Caco-2 (cell line): ENCODE measurements at regions not wholly inside any gene's neighbourhood (a gene's known extent, or its start where the extent isn't known, plus 50 kb on each side); places are given as distances from the start of the nearest gene placed in this dataset.

Source experiments
- BruUV-seq: library from RNA; stranded (reverse); fragments of 400-500 nt; replicated peaks from 2 replicates; lab custom pipeline; 2021; lab: Mats Ljungman, UMichigan
- CTCF ChIA-PET: fragments of 300-600 bp; sonication (Branson Sonifier 250); formaldehyde crosslinking; loops from one replicate; lab custom pipeline; 2022; ENCODE audit warnings: antibody characterized with exemption; lab: Charles Lee
- POLR2A ChIA-PET: fragments of 300-600 bp; sonication (Branson Sonifier 250); formaldehyde crosslinking; loops from one replicate; lab custom pipeline; 2022; ENCODE audit warnings: antibody characterized with exemption; lab: Charles Lee
- DNase-seq, 2 experiments: peaks; one replicate each; pipeline versions ENCODE4 v3.0.0 to v3.0.0-alpha.2; 2020 to 2022
- H3K27me3 ChIP-seq: replicated peaks from 2 replicates; pipeline ENCODE4 v1.6.0; 2011; ENCODE audit warnings: low read length; ENCODE audit not compliant: control insufficient read depth, insufficient read depth
- H3K36me3 ChIP-seq: 2 replicates; pipeline ENCODE4 v1.5.1; 2011; ENCODE audit warnings: low read length; ENCODE audit not compliant: control insufficient read depth, insufficient read depth
- H3K4me1 ChIP-seq: fragments of 250-450 bp; sonication (Bioruptor Pico); 2 replicates; pipeline ENCODE4 v1.5.1; 2020; ENCODE audit warnings: mild to moderate bottlenecking
- H3K4me3 ChIP-seq: 2 replicates; pipeline ENCODE4 v1.5.1; 2011; ENCODE audit warnings: low read depth, mild to moderate bottlenecking, control low read depth, low read length
- H3K9me3 ChIP-seq: fragments of 250-450 bp; sonication (Bioruptor Pico); 2 replicates; pipeline ENCODE4 v1.5.1; 2020; ENCODE audit warnings: mild to moderate bottlenecking, moderate library complexity
- H3K27ac Mint-ChIP-seq: one replicate; pipeline ENCODE4 v1.8.0; 2022; ENCODE audit warnings: mixed read lengths; ENCODE audit not compliant: unreplicated experiment
- H3K27me3 Mint-ChIP-seq: one replicate; pipeline ENCODE4 v1.8.0; 2022; ENCODE audit warnings: mixed read lengths; ENCODE audit not compliant: insufficient read depth, unreplicated experiment
- H3K36me3 Mint-ChIP-seq: one replicate; pipeline ENCODE4 v1.8.0; 2022; ENCODE audit warnings: mild to moderate bottlenecking, mixed read lengths; ENCODE audit not compliant: insufficient read depth, unreplicated experiment
- H3K4me1 Mint-ChIP-seq: one replicate; pipeline ENCODE4 v1.8.0; 2022; ENCODE audit warnings: low read depth, mixed read lengths; ENCODE audit not compliant: unreplicated experiment
- H3K4me3 Mint-ChIP-seq: one replicate; pipeline ENCODE4 v1.8.0; 2022; ENCODE audit warnings: mild to moderate bottlenecking, moderate library complexity, mixed read lengths; ENCODE audit not compliant: unreplicated experiment
- H3K9me3 Mint-ChIP-seq: one replicate; pipeline ENCODE4 v1.8.0; 2022; ENCODE audit warnings: mixed read lengths; ENCODE audit not compliant: unreplicated experiment
- CTCF ChIP-seq, 2 experiments: fragments of 200-600 bp in 1 of 2; IDR thresholded peaks; 1 replicate in 1 of 2; 2 replicates in 1 of 2; pipeline versions ENCODE4 v1.5.1 to v1.8.0; 2011 to 2022; ENCODE audit warnings: antibody characterized with exemption in 1 of 2, control low read depth in 1 of 2, inconsistent platforms in 1 of 2, low read depth in 1 of 2, low read length in 1 of 2, mild to moderate bottlenecking in 1 of 2, moderate library complexity in 1 of 2; ENCODE audit not compliant: insufficient read depth in 1 of 2, severe bottlenecking in 1 of 2, unreplicated experiment in 1 of 2
- intact Hi-C: fragments of 100-400 bp; cut with micrococcal nuclease; formaldehyde crosslinking; loops from one replicate; pipeline ENCODE4 v1.10.0; 2022; ENCODE audit not compliant: unreplicated experiment

GRCh38 chr16:51553910-51554309, 402.8 kb upstream of the SALL1 start:
- no TSS peak for BruUV-seq
- Histone ChIP-seq H3K9me3 (no peaks in the 10 kb centered on the region), H3K27me3 (no peaks in the 10 kb centered on the region), H3K4me1 (no peaks in the 10 kb centered on the region), H3K36me3 (no peaks in the 10 kb centered on the region), H3K4me3 (no peak overlapping the region)
- ChIA-PET POLR2A (no interaction called here), CTCF (no interaction called here)
- H3K4me3 Mint-ChIP-seq, result no peak overlapping the region
- no peaks in the 10 kb centered on the region for H3K36me3 Mint-ChIP-seq
- DNase-seq, result no peak
- no peak for TF ChIP-seq CTCF (IDR thresholded peaks at IDR 0.05; ENCODE audit: insufficient read depth in 1 of 2, low read depth in 1 of 2, low read length in 1 of 2, severe bottlenecking in 1 of 2, unreplicated experiment in 1 of 2)
- no peaks in the 10 kb centered on the region for H3K9me3 Mint-ChIP-seq
- intact Hi-C loops, result no loop called here
- peaks cover 18% of the 10 kb centered on the region for H3K27me3 Mint-ChIP-seq
- H3K27ac Mint-ChIP-seq, result no peak overlapping the region
- no peaks in the 10 kb centered on the region for H3K4me1 Mint-ChIP-seq

GRCh38 chr16:51553314-51553713, 402.2 kb upstream of the SALL1 start:
- Mint-ChIP-seq H3K4me3 (no peak overlapping the region), H3K27me3 (peaks cover 18% of the 10 kb centered on the region), H3K9me3 (no peaks in the 10 kb centered on the region), H3K4me1 (no peaks in the 10 kb centered on the region), H3K36me3 (no peaks in the 10 kb centered on the region), H3K27ac (no peak overlapping the region)
- Histone ChIP-seq H3K4me1 (no peaks in the 10 kb centered on the region), H3K36me3 (no peaks in the 10 kb centered on the region), H3K27me3 (no peaks in the 10 kb centered on the region), H3K9me3 (no peaks in the 10 kb centered on the region), H3K4me3 (no peak overlapping the region)
- TF ChIP-seq CTCF (IDR thresholded peaks at IDR 0.05; ENCODE audit: insufficient read depth in 1 of 2, low read depth in 1 of 2, low read length in 1 of 2, severe bottlenecking in 1 of 2, unreplicated experiment in 1 of 2), result no peak
- no peak for DNase-seq
- ChIA-PET POLR2A (no interaction called here), CTCF (no interaction called here)
- intact Hi-C loops, result no loop called here
- no TSS peak for BruUV-seq

GRCh38 chr16:51550800-51551347, 399.8 kb upstream of the SALL1 start:
- no TSS peak for BruUV-seq
- no peaks in the 10 kb centered on the region for H3K36me3 Mint-ChIP-seq
- H3K9me3 Mint-ChIP-seq, result no peaks in the 10 kb centered on the region
- TF ChIP-seq CTCF (IDR thresholded peaks at IDR 0.05; ENCODE audit: insufficient read depth in 1 of 2, low read depth in 1 of 2, low read length in 1 of 2, severe bottlenecking in 1 of 2, unreplicated experiment in 1 of 2), result no peak
- no peaks in the 10 kb centered on the region for H3K4me1 Mint-ChIP-seq
- no peak for DNase-seq
- H3K4me3 Mint-ChIP-seq, result no peak overlapping the region
- Histone ChIP-seq H3K4me3 (no peak overlapping the region), H3K36me3 (no peaks in the 10 kb centered on the region), H3K4me1 (no peaks in the 10 kb centered on the region), H3K9me3 (no peaks in the 10 kb centered on the region), H3K27me3 (no peaks in the 10 kb centered on the region)
- no peak overlapping the region for H3K27ac Mint-ChIP-seq
- H3K27me3 Mint-ChIP-seq, result peaks cover 14% of the 10 kb centered on the region
- intact Hi-C loops, result no loop called here
- POLR2A ChIA-PET, result no interaction called here
- CTCF ChIA-PET, result no interaction called here
